B cell (primary cell): ENCODE measurements at regions not wholly inside any gene's neighbourhood (a gene's known extent, or its start where the extent isn't known, plus 50 kb on each side); places are given as distances from the start of the nearest gene placed in this dataset.

Source experiments
- ATAC-seq: fragments of 200-7000 bp; cut with Tn5 transposase; one replicate; pipeline ENCODE4 v1.10.0; 2021; ENCODE audit warnings: low read depth, mild to moderate bottlenecking, moderate number of reproducible peaks, moderate library complexity
- CTCF ChIA-PET: fragments of 350-600 bp; sonication (Branson Sonifier 250); formaldehyde crosslinking; loops from one replicate; lab custom pipeline; 2021; ENCODE audit warnings: antibody characterized with exemption, inconsistent platforms; lab: Charles Lee
- POLR2A ChIA-PET: fragments of 350-600 bp; sonication (Branson Sonifier 250); formaldehyde crosslinking; loops from one replicate; lab custom pipeline; 2021; ENCODE audit warnings: antibody characterized with exemption; lab: Charles Lee
- DNase-seq: peaks from one replicate; pipeline ENCODE4 v3.0.0; 2013
- H2AFZ ChIP-seq: 2 replicates; pipeline ENCODE4 v1.6.1; 2012; ENCODE audit warnings: mild to moderate bottlenecking, low read depth, low read length; ENCODE audit not compliant: insufficient read depth, poor library complexity, severe bottlenecking
- H3K27ac ChIP-seq, 2 donors: 1 replicate in 1 of 2; 2 replicates in 1 of 2; pipeline ENCODE4 v1.5.1; 2012 to 2013; ENCODE audit warnings: low read length in 2 of 2, mild to moderate bottlenecking in 2 of 2, moderate library complexity in 1 of 2
- H3K27me3 ChIP-seq, 4 experiments: fragments of 200-600 bp in 1 of 4; sonication (generic) in 1 of 4; replicated peaks in 1 of 4; 1 replicate in 2 of 4; 2 replicates in 2 of 4; pipeline versions ENCODE4 v1.6.1 to v1.7.0; 2013 to 2016; ENCODE audit warnings: low read length in 3 of 4, mild to moderate bottlenecking in 2 of 4, mixed read lengths in 1 of 4, moderate library complexity in 1 of 4; ENCODE audit not compliant: insufficient read depth in 4 of 4, control insufficient read depth in 3 of 4; ENCODE audit errors: control extremely low read depth in 1 of 4
- H3K36me3 ChIP-seq, 2 experiments: replicated peaks in 1 of 2; 1 replicate in 1 of 2; 2 replicates in 1 of 2; pipeline versions ENCODE4 v1.6.1 to v1.7.1; 2013; ENCODE audit warnings: low read length in 1 of 2; ENCODE audit not compliant: insufficient read depth in 2 of 2, control insufficient read depth in 1 of 2; ENCODE audit errors: control extremely low read depth in 1 of 2, extremely low read depth in 1 of 2
- H3K4me1 ChIP-seq, 2 donors: fragments of 200-600 bp in 1 of 2; sonication (generic) in 1 of 2; 1 replicate in 1 of 2; 2 replicates in 1 of 2; pipeline versions ENCODE4 v1.5.1 to v1.6.1; 2013 to 2017; ENCODE audit warnings: low read length in 2 of 2; ENCODE audit not compliant: control insufficient read depth in 2 of 2, insufficient read depth in 2 of 2
- H3K4me2 ChIP-seq: replicated peaks from 2 replicates; pipeline ENCODE3; 2012; ENCODE audit warnings: mild to moderate bottlenecking, low read depth, low read length; ENCODE audit not compliant: poor library complexity, severe bottlenecking
- H3K4me3 ChIP-seq, 5 experiments: fragments of 200-600 bp in 1 of 5; sonication (generic) in 1 of 5; 1 replicate in 3 of 5; 2 replicates in 2 of 5; pipeline versions ENCODE4 v1.5.1 to v1.7.0; 2011 to 2016; ENCODE audit warnings: low read length in 4 of 5, mild to moderate bottlenecking in 4 of 5, low read depth in 2 of 5, control low read depth in 1 of 5, moderate library complexity in 1 of 5; ENCODE audit not compliant: insufficient read depth in 1 of 5; ENCODE audit errors: control extremely low read depth in 1 of 5, extremely low read depth in 1 of 5
- H3K79me2 ChIP-seq: fragments of 200-600 bp; sonication (generic); one replicate; pipeline ENCODE4 v1.6.0; 2016; ENCODE audit warnings: low read length; ENCODE audit not compliant: control insufficient read depth, insufficient read depth
- H3K9ac ChIP-seq: fragments of 200-600 bp; sonication (generic); 2 replicates; pipeline ENCODE4 v1.6.1; 2017; ENCODE audit warnings: mild to moderate bottlenecking, low read length, moderate library complexity
- H3K9me3 ChIP-seq, 3 donors: one replicate each; pipeline versions ENCODE4 v1.6.1 to v1.7.1; 2013; ENCODE audit warnings: low read length in 2 of 3; ENCODE audit not compliant: control insufficient read depth in 2 of 3, insufficient read depth in 1 of 3; ENCODE audit errors: control extremely low read depth in 1 of 3
- H4K20me1 ChIP-seq: 2 replicates; pipeline ENCODE4 v1.6.0; 2012; ENCODE audit warnings: mild to moderate bottlenecking, low read length; ENCODE audit not compliant: insufficient read depth, control insufficient read depth, poor library complexity, severe bottlenecking
- H3K27ac Mint-ChIP-seq: one replicate; pipeline ENCODE4 v1.8.0; 2021; ENCODE audit warnings: mixed read lengths
- H3K27me3 Mint-ChIP-seq: one replicate; pipeline ENCODE4 v1.8.0; 2021; ENCODE audit warnings: mixed read lengths
- H3K4me1 Mint-ChIP-seq: one replicate; pipeline ENCODE4 v1.8.0; 2021; ENCODE audit warnings: mixed read lengths
- H3K4me3 Mint-ChIP-seq: one replicate; pipeline ENCODE4 v1.8.0; 2021; ENCODE audit warnings: mixed read lengths
- H3K9me3 Mint-ChIP-seq: one replicate; pipeline ENCODE4 v1.8.0; 2022; ENCODE audit warnings: mixed read lengths; ENCODE audit not compliant: insufficient read depth
- EZH2 ChIP-seq: IDR thresholded peaks from 2 replicates; pipeline ENCODE4 v1.6.1; 2012; ENCODE audit warnings: borderline replicate concordance, low read depth, mild to moderate bottlenecking, moderate library complexity, low read length; ENCODE audit not compliant: insufficient read depth, poor library complexity, severe bottlenecking
- WGBS: methylation state at CpG from one replicate; pipeline ENCODE4 v1.1.5; 2013; ENCODE audit warnings: missing lambda C conversion rate; ENCODE audit not compliant: insufficient coverage; 5-methylcytosine and 5-hydroxymethylcytosine counted together
- intact Hi-C: fragments of 100-400 bp; cut with micrococcal nuclease; formaldehyde crosslinking; loops from one replicate; pipeline ENCODE4 v1.10.0; 2022
- TF ChIP-seq, protein P1 (sequence below): fragments of 200-600 bp; IDR thresholded peaks from one replicate; pipeline ENCODE4 v1.8.0; 2022; ENCODE audit warnings: antibody characterized with exemption, mild to moderate bottlenecking

DNA sequence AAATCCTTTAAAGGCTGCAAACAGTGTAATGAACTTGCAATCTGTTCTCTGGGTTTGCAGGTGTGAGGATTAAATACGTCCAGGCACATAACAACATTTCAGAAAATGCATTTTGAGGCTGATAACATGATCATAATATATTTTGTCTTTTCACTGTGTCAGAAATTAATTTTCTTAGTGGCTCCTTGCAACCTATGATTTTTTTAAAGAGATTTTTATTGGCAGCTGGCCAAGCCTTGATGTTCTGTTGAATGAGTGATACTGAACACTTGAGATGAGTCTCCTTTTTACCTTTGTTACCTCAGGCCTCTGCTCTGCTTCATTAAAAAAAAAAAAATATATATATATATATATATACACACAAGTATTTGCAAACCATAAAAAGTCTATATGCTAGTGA is 68.2 kb upstream of the TENM3 start:
- Histone ChIP-seq H3K79me2 (no peaks in the 10 kb centered on the region), H3K4me3 (no peak overlapping the region), H3K27ac (no peak overlapping the region), H3K36me3 (no peaks in the 10 kb centered on the region), H3K9me3 (peaks cover 0 to 3% (median 0%) of the 10 kb centered on the region in 3 donors), H4K20me1 (no peaks in the 10 kb centered on the region), H3K27me3 (no peaks in the 10 kb centered on the region), H3K4me1 (no peaks in the 10 kb centered on the region), H2AFZ (no peak overlapping the region), H3K9ac (no peak overlapping the region), H3K4me2 (no peak overlapping the region)
- Mint-ChIP-seq H3K9me3 (no peaks in the 10 kb centered on the region), H3K27ac (no peak overlapping the region), H3K4me3 (no peak overlapping the region), H3K27me3 (no peaks in the 10 kb centered on the region), H3K4me1 (no peaks in the 10 kb centered on the region)
- CTCF ChIA-PET, result no interaction called here
- TF ChIP-seq, protein P1, sequence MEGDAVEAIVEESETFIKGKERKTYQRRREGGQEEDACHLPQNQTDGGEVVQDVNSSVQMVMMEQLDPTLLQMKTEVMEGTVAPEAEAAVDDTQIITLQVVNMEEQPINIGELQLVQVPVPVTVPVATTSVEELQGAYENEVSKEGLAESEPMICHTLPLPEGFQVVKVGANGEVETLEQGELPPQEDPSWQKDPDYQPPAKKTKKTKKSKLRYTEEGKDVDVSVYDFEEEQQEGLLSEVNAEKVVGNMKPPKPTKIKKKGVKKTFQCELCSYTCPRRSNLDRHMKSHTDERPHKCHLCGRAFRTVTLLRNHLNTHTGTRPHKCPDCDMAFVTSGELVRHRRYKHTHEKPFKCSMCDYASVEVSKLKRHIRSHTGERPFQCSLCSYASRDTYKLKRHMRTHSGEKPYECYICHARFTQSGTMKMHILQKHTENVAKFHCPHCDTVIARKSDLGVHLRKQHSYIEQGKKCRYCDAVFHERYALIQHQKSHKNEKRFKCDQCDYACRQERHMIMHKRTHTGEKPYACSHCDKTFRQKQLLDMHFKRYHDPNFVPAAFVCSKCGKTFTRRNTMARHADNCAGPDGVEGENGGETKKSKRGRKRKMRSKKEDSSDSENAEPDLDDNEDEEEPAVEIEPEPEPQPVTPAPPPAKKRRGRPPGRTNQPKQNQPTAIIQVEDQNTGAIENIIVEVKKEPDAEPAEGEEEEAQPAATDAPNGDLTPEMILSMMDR, result no peak
- no peak for TF ChIP-seq EZH2
- POLR2A ChIA-PET, result no interaction called here
- DNase-seq (no peak), ATAC-seq (no peak)
- WGBS, result no CpG with 5 or more reads among the region's 1 CpG
- intact Hi-C loops, result no loop called here

DNA sequence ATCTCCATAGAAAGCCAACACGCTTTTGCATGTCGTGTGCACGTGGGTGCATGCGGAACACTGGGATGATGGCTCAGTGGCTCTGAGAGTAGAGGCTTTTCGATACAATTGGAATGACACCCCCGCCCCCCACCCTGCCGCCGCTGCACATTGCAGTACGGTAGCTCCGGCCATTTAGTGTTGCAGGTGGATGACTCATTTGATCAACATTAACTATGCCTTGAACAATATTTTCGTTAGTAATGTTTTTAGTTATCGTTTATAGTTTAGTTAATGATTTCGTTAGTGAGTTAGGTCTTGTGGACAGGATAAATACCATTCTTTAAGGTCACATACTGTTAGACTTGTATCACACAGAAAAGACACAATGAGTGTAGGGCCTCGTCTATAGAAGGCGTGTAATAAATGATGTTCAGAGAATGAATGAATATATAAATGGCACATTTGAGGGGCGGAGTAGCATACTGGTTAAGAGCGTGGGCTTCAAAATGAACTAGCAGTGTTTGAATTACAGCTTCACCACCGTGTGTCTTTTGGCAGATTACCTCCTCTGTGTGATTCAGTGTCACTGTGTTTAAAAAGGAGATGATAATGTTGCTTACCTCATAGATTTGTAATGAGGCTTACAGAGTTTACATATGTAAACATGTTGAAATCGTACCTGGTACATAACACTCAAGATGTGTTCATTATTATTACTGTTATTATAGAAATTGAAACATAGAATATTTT is 67.2 kb upstream of the TENM3 start:
- H3K4me1 ChIP-seq, result no peaks in the 10 kb centered on the region
- H3K4me3 Mint-ChIP-seq, result no peak overlapping the region
- no peaks in the 10 kb centered on the region for H3K79me2 ChIP-seq
- DNase-seq (no peak), ATAC-seq (no peak)
- H3K36me3 ChIP-seq, result no peaks in the 10 kb centered on the region
- 93% methylated on average over 9 of the region's 19 CpGs for WGBS
- POLR2A ChIA-PET, result no interaction called here
- H3K27me3 ChIP-seq, result no peaks in the 10 kb centered on the region
- peaks cover 0 to 3% (median 0%) of the 10 kb centered on the region in 3 donors for H3K9me3 ChIP-seq
- H4K20me1 ChIP-seq, result no peaks in the 10 kb centered on the region
- no peaks in the 10 kb centered on the region for H3K27me3 Mint-ChIP-seq
- H3K4me1 Mint-ChIP-seq, result no peaks in the 10 kb centered on the region
- CTCF ChIA-PET, result no interaction called here
- no peak overlapping the region for H3K4me2 ChIP-seq
- no peak overlapping the region for H3K9ac ChIP-seq
- no peak overlapping the region for H2AFZ ChIP-seq
- H3K27ac ChIP-seq, result no peak overlapping the region
- H3K9me3 Mint-ChIP-seq, result no peaks in the 10 kb centered on the region
- TF ChIP-seq EZH2, result no peak
- TF ChIP-seq, protein P1, result no peak
- intact Hi-C loops, result no loop called here
- H3K4me3 ChIP-seq, result no peak overlapping the region
- no peak overlapping the region for H3K27ac Mint-ChIP-seq
